MM.1S (cell line): ENCODE measurements at regions not wholly inside any gene's neighbourhood (a gene's known extent, or its start where the extent isn't known, plus 50 kb on each side); places are given as distances from the start of the nearest gene placed in this dataset.

Experiments used
- EZH2phosphoT487 ChIP-seq: fragments of 300-600 bp; sonication (generic); IDR thresholded peaks from 2 replicates; pipeline ENCODE4 v1.6.1; 2018; ENCODE audit warnings: antibody characterized with exemption, low read length
- TF ChIP-seq, protein P1 (sequence below): fragments of 300-600 bp; sonication (generic); IDR thresholded peaks from 2 replicates; pipeline ENCODE4 v1.5.1; 2016; ENCODE audit warnings: antibody characterized with exemption, low read length, mixed read lengths

DNA sequence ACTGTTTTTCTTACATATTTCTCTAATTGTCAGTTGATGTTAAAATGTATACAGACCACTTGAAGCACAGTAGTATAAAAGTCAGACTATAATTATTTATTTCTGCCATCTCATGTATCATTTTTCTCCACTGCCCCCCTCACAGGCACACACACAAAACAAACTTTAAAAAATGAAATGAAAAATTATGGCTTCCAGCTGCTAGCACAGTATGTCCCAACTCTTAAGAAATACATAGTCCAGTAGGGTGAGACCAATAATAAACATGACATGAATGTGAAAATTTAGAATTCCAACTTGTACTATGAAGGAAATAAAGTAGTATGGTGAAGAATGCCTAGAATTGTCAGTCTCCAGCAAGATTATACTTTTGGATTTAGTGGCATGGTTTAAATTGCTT lies 1247.9 kb downstream of the JRKL start:
- TF ChIP-seq, protein P1, sequence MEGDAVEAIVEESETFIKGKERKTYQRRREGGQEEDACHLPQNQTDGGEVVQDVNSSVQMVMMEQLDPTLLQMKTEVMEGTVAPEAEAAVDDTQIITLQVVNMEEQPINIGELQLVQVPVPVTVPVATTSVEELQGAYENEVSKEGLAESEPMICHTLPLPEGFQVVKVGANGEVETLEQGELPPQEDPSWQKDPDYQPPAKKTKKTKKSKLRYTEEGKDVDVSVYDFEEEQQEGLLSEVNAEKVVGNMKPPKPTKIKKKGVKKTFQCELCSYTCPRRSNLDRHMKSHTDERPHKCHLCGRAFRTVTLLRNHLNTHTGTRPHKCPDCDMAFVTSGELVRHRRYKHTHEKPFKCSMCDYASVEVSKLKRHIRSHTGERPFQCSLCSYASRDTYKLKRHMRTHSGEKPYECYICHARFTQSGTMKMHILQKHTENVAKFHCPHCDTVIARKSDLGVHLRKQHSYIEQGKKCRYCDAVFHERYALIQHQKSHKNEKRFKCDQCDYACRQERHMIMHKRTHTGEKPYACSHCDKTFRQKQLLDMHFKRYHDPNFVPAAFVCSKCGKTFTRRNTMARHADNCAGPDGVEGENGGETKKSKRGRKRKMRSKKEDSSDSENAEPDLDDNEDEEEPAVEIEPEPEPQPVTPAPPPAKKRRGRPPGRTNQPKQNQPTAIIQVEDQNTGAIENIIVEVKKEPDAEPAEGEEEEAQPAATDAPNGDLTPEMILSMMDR, result no peak
- TF ChIP-seq EZH2phosphoT487, result no peak
